Prostate gland (tissue), 2 donors: ENCODE measurements at regions not wholly inside any gene's neighbourhood (a gene's known extent, or its start where the extent isn't known, plus 50 kb on each side); places are given as distances from the start of the nearest gene placed in this dataset.

Experiments
- DNase-seq: peaks from one replicate; pipeline ENCODE4 v3.0.0-alpha.2; 2019; ENCODE audit warnings: low spot score
- H3K27ac ChIP-seq, 2 donors: fragments of 200-600 bp; sonication (generic); 2 replicates each; pipeline ENCODE4 v1.5.1; 2017 to 2019
- H3K27me3 ChIP-seq: fragments of 200-600 bp; sonication (generic); replicated peaks from 2 replicates; pipeline ENCODE4 v1.5.1; 2019; ENCODE audit not compliant: insufficient read depth
- H3K36me3 ChIP-seq, 2 donors: fragments of 200-600 bp; sonication (generic); 1 replicate in 1 of 2; 2 replicates in 1 of 2; pipeline versions ENCODE4 v1.5.1 to v1.8.1; 2017 to 2019
- H3K4me1 ChIP-seq: fragments of 200-600 bp; sonication (generic); replicated peaks from 2 replicates; pipeline ENCODE4 v1.5.1; 2019
- H3K4me3 ChIP-seq, 2 donors: fragments of 200-600 bp; sonication (generic); 2 replicates each; pipeline ENCODE4 v1.5.1; 2017 to 2019
- H3K9me3 ChIP-seq: fragments of 200-600 bp; sonication (generic); 2 replicates; pipeline ENCODE4 v1.5.1; 2017
- POLR2A ChIP-seq: fragments of 450-650 bp; IDR thresholded peaks from one replicate; pipeline ENCODE4 v1.6.1; 2016; ENCODE audit warnings: antibody characterized with exemption, mild to moderate bottlenecking
- POLR2AphosphoS5 ChIP-seq: sonication (generic); formaldehyde crosslinking; IDR thresholded peaks from one replicate; pipeline ENCODE4 v1.6.1; 2017; ENCODE audit warnings: antibody characterized with exemption
- WGBS: methylation state at CpG from one replicate; pipeline ENCODE4 v1.1.5; 2018; 5-methylcytosine and 5-hydroxymethylcytosine counted together
- intact Hi-C: fragments of 100-400 bp; cut with DNase I; formaldehyde crosslinking; loops from one replicate; pipeline ENCODE4 v1.14.2; 2022
- TF ChIP-seq, protein P1 (sequence below), 4 experiments: fragments of 200-600 bp in 2 of 4; fragments of 450-650 bp in 2 of 4; sonication (generic) in 2 of 4; IDR thresholded peaks; 1 replicate in 3 of 4; 2 replicates in 1 of 4; pipeline ENCODE4 v1.5.1; 2016 to 2019; ENCODE audit warnings: antibody characterized with exemption in 4 of 4, mild to moderate bottlenecking in 2 of 4, moderate library complexity in 2 of 4

- no peaks in the 10 kb centered on the region for H3K36me3 ChIP-seq
- 69% methylated on average over 5 of the region's 5 CpGs for WGBS
- H3K27me3 ChIP-seq, result no peaks in the 10 kb centered on the region
- TF ChIP-seq POLR2A (no peak), POLR2AphosphoS5 (no peak)
- TF ChIP-seq, protein P1, sequence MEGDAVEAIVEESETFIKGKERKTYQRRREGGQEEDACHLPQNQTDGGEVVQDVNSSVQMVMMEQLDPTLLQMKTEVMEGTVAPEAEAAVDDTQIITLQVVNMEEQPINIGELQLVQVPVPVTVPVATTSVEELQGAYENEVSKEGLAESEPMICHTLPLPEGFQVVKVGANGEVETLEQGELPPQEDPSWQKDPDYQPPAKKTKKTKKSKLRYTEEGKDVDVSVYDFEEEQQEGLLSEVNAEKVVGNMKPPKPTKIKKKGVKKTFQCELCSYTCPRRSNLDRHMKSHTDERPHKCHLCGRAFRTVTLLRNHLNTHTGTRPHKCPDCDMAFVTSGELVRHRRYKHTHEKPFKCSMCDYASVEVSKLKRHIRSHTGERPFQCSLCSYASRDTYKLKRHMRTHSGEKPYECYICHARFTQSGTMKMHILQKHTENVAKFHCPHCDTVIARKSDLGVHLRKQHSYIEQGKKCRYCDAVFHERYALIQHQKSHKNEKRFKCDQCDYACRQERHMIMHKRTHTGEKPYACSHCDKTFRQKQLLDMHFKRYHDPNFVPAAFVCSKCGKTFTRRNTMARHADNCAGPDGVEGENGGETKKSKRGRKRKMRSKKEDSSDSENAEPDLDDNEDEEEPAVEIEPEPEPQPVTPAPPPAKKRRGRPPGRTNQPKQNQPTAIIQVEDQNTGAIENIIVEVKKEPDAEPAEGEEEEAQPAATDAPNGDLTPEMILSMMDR (IDR thresholded peaks at IDR 0.05), result no peak
- DNase-seq, result no peak
- no peaks in the 10 kb centered on the region for H3K4me1 ChIP-seq
- H3K4me3 ChIP-seq, result no peak overlapping the region
- H3K27ac ChIP-seq, result no peak overlapping the region
- intact Hi-C loops, result no loop called here
- H3K9me3 ChIP-seq, result no peaks in the 10 kb centered on the region
Observed at GRCh38 chr14:25843481-25844470, 754.1 kb downstream of the NOVA1 start.

DNA sequence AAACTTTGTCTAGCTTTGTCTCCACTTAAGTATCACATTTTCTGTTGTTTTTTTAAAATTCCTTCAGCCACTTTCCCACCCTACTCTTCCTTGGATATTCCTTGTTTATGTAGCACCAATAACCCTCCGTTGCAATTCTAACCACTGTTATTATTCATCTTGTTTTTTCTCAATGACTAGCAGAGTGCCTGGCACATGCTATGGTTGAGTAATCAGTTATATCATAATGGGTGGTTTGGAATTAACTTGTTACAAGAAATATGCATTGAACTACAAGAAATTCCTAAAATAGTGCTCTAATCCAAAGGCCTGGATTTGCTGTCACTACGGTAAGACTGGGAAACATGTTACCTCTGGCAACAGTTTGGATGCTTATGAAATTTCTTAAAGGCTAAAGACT is 756.6 kb downstream of the NOVA1 start:
- Histone ChIP-seq H3K27ac (no peak overlapping the region), H3K4me3 (no peak overlapping the region), H3K4me1 (no peaks in the 10 kb centered on the region), H3K36me3 (no peaks in the 10 kb centered on the region), H3K27me3 (no peaks in the 10 kb centered on the region), H3K9me3 (no peaks in the 10 kb centered on the region)
- WGBS, result 85% methylated on average over 2 of the region's 2 CpGs
- intact Hi-C loops, result no loop called here
- TF ChIP-seq POLR2A, result no peak
- TF ChIP-seq, protein P1 (IDR thresholded peaks at IDR 0.05), result no peak
- no peak for TF ChIP-seq POLR2AphosphoS5
- no peak for DNase-seq

DNA sequence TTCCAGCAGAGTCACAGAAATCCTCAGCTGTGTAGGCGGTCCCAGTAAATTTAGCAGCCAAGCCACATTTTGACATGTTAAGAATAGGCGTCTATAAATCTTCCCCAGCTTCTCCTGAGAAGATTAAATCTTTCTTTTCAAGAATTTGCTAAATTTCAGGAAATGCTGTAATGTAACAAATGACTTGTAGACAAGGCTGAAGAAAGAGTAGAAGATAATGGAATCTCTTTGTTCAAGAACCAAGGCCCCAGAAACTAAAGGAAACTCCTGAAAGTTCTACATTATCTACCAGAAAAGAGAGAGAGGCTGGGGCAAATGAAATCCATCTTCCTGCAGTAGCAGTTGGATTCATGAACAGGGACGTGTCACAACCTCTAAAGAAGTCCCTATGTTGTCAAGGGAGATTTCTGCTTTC is 760.3 kb downstream of the NOVA1 start:
- intact Hi-C loops, result no loop called here
- no peak for DNase-seq
- Histone ChIP-seq H3K27ac (no peak overlapping the region), H3K9me3 (no peaks in the 10 kb centered on the region), H3K36me3 (no peaks in the 10 kb centered on the region), H3K27me3 (no peaks in the 10 kb centered on the region), H3K4me3 (no peak overlapping the region), H3K4me1 (no peaks in the 10 kb centered on the region)
- 28% methylated on average over 3 of the region's 3 CpGs for WGBS
- TF ChIP-seq POLR2A, result no peak
- no peak for TF ChIP-seq POLR2AphosphoS5
- TF ChIP-seq, protein P1 (IDR thresholded peaks at IDR 0.05), result no peak

DNA sequence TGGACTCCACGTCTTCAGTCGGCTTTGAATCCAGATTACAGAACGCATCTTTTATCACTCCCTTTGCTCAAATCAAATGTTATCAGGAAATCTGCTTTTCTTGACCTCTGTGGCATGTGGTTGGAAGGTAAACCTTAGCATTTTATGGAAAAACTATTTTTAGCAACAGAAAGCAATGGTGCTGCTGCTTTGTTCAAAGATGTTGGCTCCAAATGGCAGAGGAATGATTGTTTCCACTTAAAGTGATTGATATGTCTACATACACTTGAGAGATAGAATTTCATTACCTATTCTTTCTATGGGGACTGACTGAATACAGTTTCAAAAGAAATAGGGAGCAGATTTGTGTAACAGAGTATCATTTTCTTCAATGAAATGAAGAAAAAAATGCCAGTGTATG is 761.2 kb downstream of the NOVA1 start:
- Histone ChIP-seq H3K9me3 (no peaks in the 10 kb centered on the region), H3K27ac (no peak overlapping the region), H3K4me3 (no peak overlapping the region), H3K36me3 (no peaks in the 10 kb centered on the region), H3K27me3 (no peaks in the 10 kb centered on the region), H3K4me1 (no peaks in the 10 kb centered on the region)
- TF ChIP-seq POLR2AphosphoS5, result no peak
- TF ChIP-seq POLR2A, result no peak
- TF ChIP-seq, protein P1 (IDR thresholded peaks at IDR 0.05), result no peak
- DNase-seq, result no peak
- 55% methylated on average over 3 of the region's 3 CpGs for WGBS
- intact Hi-C loops, result no loop called here
